MCF 10A (cell line): ENCODE measurements at regions not wholly inside any gene's neighbourhood (a gene's known extent, or its start where the extent isn't known, plus 50 kb on each side); places are given as distances from the start of the nearest gene placed in this dataset.

Source experiments
- BruUV-seq: library from RNA; stranded (reverse); fragments of 400-500 nt; replicated peaks from 2 replicates; lab custom pipeline; 2021; lab: Mats Ljungman, UMichigan
- CTCF ChIA-PET: fragments of 300-600 bp; sonication (Branson Sonifier 250); formaldehyde crosslinking; extraction: SDS; loops from one replicate; lab custom pipeline; 2021; ENCODE audit warnings: antibody characterized with exemption, inconsistent platforms; lab: Yijun Ruan, JAX
- POLR2A ChIA-PET: fragments of 300-600, 350-650 bp; sonication (Branson Sonifier 250); formaldehyde crosslinking; extraction: SDS; loops from one replicate; lab custom pipeline; 2020; ENCODE audit warnings: antibody characterized with exemption, inconsistent platforms; lab: Yijun Ruan, JAX
- DNase-seq: peaks from one replicate; pipeline ENCODE4 v3.0.0-alpha.2; 2018; ENCODE audit not compliant: unreplicated experiment
- H3K27ac Mint-ChIP-seq: one replicate; pipeline ENCODE4 v1.8.0; 2022; ENCODE audit warnings: mild to moderate bottlenecking, low read depth, mixed read lengths; ENCODE audit not compliant: unreplicated experiment
- H3K27me3 Mint-ChIP-seq: one replicate; pipeline ENCODE4 v1.8.0; 2022; ENCODE audit warnings: mixed read lengths; ENCODE audit not compliant: insufficient read depth, unreplicated experiment
- H3K36me3 Mint-ChIP-seq: one replicate; pipeline ENCODE4 v1.8.0; 2022; ENCODE audit warnings: mild to moderate bottlenecking, moderate library complexity, mixed read lengths; ENCODE audit not compliant: insufficient read depth, unreplicated experiment
- H3K4me1 Mint-ChIP-seq: one replicate; pipeline ENCODE4 v1.8.0; 2022; ENCODE audit warnings: mixed read lengths; ENCODE audit not compliant: insufficient read depth, unreplicated experiment
- H3K4me3 Mint-ChIP-seq: one replicate; pipeline ENCODE4 v1.8.0; 2022; ENCODE audit warnings: mild to moderate bottlenecking, moderate library complexity, mixed read lengths; ENCODE audit not compliant: unreplicated experiment
- H3K9me3 Mint-ChIP-seq: one replicate; pipeline ENCODE4 v1.8.0; 2022; ENCODE audit warnings: mixed read lengths; ENCODE audit not compliant: unreplicated experiment
- CTCF ChIP-seq: fragments of 200-600 bp; IDR thresholded peaks from one replicate; pipeline ENCODE4 v1.8.0; 2022; ENCODE audit warnings: antibody characterized with exemption, mild to moderate bottlenecking; ENCODE audit not compliant: unreplicated experiment
- intact Hi-C: fragments of 100-400 bp; cut with micrococcal nuclease; formaldehyde crosslinking; loops from 2 replicates; pipeline ENCODE4 v1.14.1; 2022

DNA sequence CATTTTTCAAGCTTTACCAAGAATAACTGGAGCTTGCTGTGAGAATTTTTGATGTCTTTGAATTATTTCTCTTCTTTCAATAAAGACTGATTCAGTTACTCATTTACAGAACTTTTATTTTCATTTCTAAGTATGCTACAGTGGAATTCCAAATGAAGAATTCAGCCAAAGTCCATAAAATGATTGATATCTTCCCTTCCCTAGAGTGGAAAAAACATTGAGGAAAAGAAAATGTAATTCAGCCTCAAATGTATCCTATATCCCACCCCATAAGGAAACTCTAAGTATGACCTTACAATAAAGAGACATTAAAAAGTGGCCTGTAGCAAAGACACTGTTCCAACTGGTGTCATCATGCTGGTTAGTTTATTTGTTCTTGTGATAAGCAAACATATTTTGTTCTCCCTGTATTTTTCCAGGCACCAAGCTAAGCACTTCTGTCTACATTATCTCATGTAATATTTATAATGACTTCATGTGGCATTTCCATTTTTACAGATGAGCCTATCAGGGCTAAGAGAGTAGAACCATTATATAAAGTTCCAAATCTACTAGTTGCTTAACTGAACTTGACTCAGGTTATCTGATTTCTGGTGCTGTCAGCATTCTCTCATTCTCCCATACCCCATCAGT is 450.4 kb downstream of the NEBL start:
- POLR2A ChIA-PET, result no interaction called here

DNA sequence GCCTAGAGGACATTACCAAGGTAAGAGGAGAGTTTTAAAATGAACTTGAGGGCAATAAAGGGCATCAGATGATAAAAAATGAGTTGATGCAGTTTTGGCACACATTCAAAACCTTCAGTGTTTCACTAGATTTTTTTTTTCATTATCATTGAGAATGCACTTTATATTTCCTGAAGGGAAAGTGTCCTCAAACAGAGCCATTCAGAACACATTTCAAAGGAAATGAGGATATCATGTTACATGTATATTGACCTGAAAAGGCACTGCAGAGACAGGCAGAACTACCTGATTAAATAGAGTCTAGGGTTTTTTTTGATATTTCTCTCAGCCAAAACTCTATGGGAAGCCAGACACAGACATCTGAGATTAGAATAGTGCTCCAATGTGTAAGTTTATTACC is 454.0 kb downstream of the NEBL start:
- Mint-ChIP-seq H3K27ac (no peak overlapping the region), H3K36me3 (no peaks in the 10 kb centered on the region), H3K27me3 (no peaks in the 10 kb centered on the region), H3K4me1 (no peaks in the 10 kb centered on the region), H3K9me3 (peaks cover 9% of the 10 kb centered on the region), H3K4me3 (no peak overlapping the region)
- ChIA-PET CTCF (no interaction called here), POLR2A (no interaction called here)
- TF ChIP-seq CTCF, result no peak
- no peak for DNase-seq
- intact Hi-C loops, result no loop called here
- BruUV-seq, result no TSS peak

More for the DNA sequence above, 450.4 kb downstream of the NEBL start:
- Mint-ChIP-seq H3K36me3 (no peaks in the 10 kb centered on the region), H3K4me3 (no peak overlapping the region), H3K9me3 (no peaks in the 10 kb centered on the region), H3K27ac (no peak overlapping the region), H3K4me1 (no peaks in the 10 kb centered on the region), H3K27me3 (no peaks in the 10 kb centered on the region)
- no peak for DNase-seq
- CTCF ChIA-PET, result no interaction called here
- intact Hi-C loops, result no loop called here
- BruUV-seq, result no TSS peak
- no peak for TF ChIP-seq CTCF

GRCh38 chr10:20429742-20430141 is 467.4 kb downstream of the NEBL start:
- intact Hi-C loops, result no loop called here
- no peaks in the 10 kb centered on the region for H3K4me1 Mint-ChIP-seq
- TF ChIP-seq CTCF, result no peak
- H3K36me3 Mint-ChIP-seq, result no peaks in the 10 kb centered on the region
- DNase-seq, result no peak
- H3K27ac Mint-ChIP-seq, result no peak overlapping the region
- peaks cover 22% of the 10 kb centered on the region for H3K9me3 Mint-ChIP-seq
- no peak overlapping the region for H3K4me3 Mint-ChIP-seq
- H3K27me3 Mint-ChIP-seq, result no peaks in the 10 kb centered on the region
- BruUV-seq, result no TSS peak
- ChIA-PET CTCF (no interaction called here), POLR2A (no interaction called here)

DNA sequence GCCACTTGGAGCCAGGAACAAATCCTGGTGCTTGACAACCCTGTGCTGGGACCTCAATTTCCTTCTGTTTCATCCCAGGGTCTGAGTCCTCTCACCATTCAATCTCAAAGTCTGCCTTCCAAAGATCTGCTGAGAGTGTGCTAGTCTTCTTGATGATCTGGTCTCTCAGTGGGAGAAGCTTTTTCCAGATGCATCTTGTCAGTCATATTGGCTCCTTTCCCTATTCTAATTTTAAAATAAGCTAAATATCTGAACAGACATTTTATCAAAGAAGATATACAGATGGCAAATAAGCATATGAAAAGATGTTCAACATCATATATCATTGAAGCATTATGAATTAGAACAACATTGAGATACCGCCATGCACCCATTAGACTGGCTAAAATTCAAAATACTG is 469.3 kb downstream of the NEBL start:
- Mint-ChIP-seq H3K36me3 (no peaks in the 10 kb centered on the region), H3K4me3 (no peak overlapping the region), H3K27ac (no peak overlapping the region), H3K9me3 (peaks cover 26% of the 10 kb centered on the region), H3K4me1 (no peaks in the 10 kb centered on the region), H3K27me3 (no peaks in the 10 kb centered on the region)
- CTCF ChIA-PET, result no interaction called here
- POLR2A ChIA-PET, result no interaction called here
- no peak for TF ChIP-seq CTCF
- DNase-seq, result no peak
- intact Hi-C loops, result no loop called here
- no TSS peak for BruUV-seq
